PC-3 (cell line): ENCODE measurements at regions not wholly inside any gene's neighbourhood (a gene's known extent, or its start where the extent isn't known, plus 50 kb on each side); places are given as distances from the start of the nearest gene placed in this dataset.

Experiments
- ATAC-seq: fragments of 200-7000 bp; cut with Tn5 transposase; 2 replicates; pipeline ENCODE4 v1.9.1; 2020; ENCODE audit warnings: mild to moderate bottlenecking, moderate library complexity
- BruUV-seq: library from RNA; stranded (reverse); fragments of 400-500 nt; replicated peaks from 2 replicates; lab custom pipeline; 2021; lab: Mats Ljungman, UMichigan
- CTCF ChIA-PET: fragments of 300-600 bp; sonication (Branson Sonifier 250); formaldehyde crosslinking; loops from one replicate; lab custom pipeline; 2022; ENCODE audit warnings: antibody characterized with exemption; lab: Charles Lee
- POLR2A ChIA-PET: fragments of 300-600 bp; sonication (Branson Sonifier 250); formaldehyde crosslinking; loops from one replicate; lab custom pipeline; 2022; ENCODE audit warnings: antibody characterized with exemption; ENCODE audit not compliant: unreplicated experiment; lab: Charles Lee
- DNase-seq: peaks from one replicate; pipeline ENCODE4 v3.0.0-alpha.2; 2015
- H2AFZ ChIP-seq: fragments of 300-600 bp; sonication (generic); 2 replicates; pipeline ENCODE4 v1.6.0; 2016; ENCODE audit warnings: antibody characterized with exemption, low read length
- H3F3A ChIP-seq: fragments of 300-600 bp; sonication (generic); one replicate; pipeline ENCODE4 v1.6.0; 2017; ENCODE audit warnings: antibody characterized with exemption, low read length, control low read depth, mild to moderate bottlenecking; ENCODE audit not compliant: unreplicated experiment
- H3K27ac ChIP-seq: fragments of 300-600 bp; sonication (generic); 2 replicates; pipeline ENCODE4 v1.5.1; 2016; ENCODE audit warnings: mild to moderate bottlenecking, low read length
- H3K27me3 ChIP-seq: fragments of 300-600 bp; sonication (generic); 2 replicates; pipeline ENCODE4 v1.6.1; 2016; ENCODE audit warnings: low read length, mixed read lengths
- H3K36me3 ChIP-seq: fragments of 300-600 bp; sonication (generic); 2 replicates; pipeline ENCODE4 v1.6.1; 2016; ENCODE audit warnings: low read depth, mixed run types, low read length, mixed read lengths
- H3K4me1 ChIP-seq: fragments of 300-600 bp; sonication (generic); 2 replicates; pipeline ENCODE4 v1.5.1; 2016; ENCODE audit warnings: low read length; ENCODE audit not compliant: insufficient read depth
- H3K4me2 ChIP-seq: fragments of 300-600 bp; sonication (generic); 2 replicates; pipeline ENCODE4 v1.6.0; 2016; ENCODE audit warnings: low read length
- H3K4me3 ChIP-seq: fragments of 300-600 bp; sonication (generic); 2 replicates; pipeline ENCODE4 v1.5.1; 2016; ENCODE audit warnings: mild to moderate bottlenecking, low read length, mixed read lengths
- H3K79me2 ChIP-seq: fragments of 300-600 bp; sonication (generic); 2 replicates; pipeline ENCODE4 v1.6.1; 2017; ENCODE audit warnings: low read length, mixed read lengths
- H3K9ac ChIP-seq: fragments of 300-600 bp; sonication (generic); 2 replicates; pipeline ENCODE4 v1.6.0; 2016; ENCODE audit warnings: mild to moderate bottlenecking, low read length
- H3K9me2 ChIP-seq: fragments of 300-600 bp; sonication (generic); replicated peaks from 2 replicates; pipeline ENCODE4 v1.6.1; 2016; ENCODE audit warnings: mixed run types, low read length, mixed read lengths
- H3K9me3 ChIP-seq: fragments of 300-600 bp; sonication (generic); 2 replicates; pipeline ENCODE4 v1.6.1; 2016; ENCODE audit warnings: low read length, mixed read lengths
- H4K20me1 ChIP-seq: fragments of 300-600 bp; sonication (generic); 2 replicates; pipeline ENCODE4 v1.6.1; 2016; ENCODE audit warnings: low read length, mixed read lengths
- CTCF ChIP-seq: fragments of 300-600 bp; sonication (generic); conservative IDR thresholded peaks from 2 replicates; pipeline ENCODE4 v1.5.1; 2017; ENCODE audit warnings: antibody characterized with exemption, low read depth, mild to moderate bottlenecking, low read length
- EZH2 ChIP-seq: fragments of 300-600 bp; sonication (generic); IDR thresholded peaks from one replicate; pipeline ENCODE4 v1.6.1; 2017; ENCODE audit warnings: antibody characterized with exemption, mild to moderate bottlenecking, low read length; ENCODE audit not compliant: unreplicated experiment
- EZH2phosphoT487 ChIP-seq: fragments of 300-600 bp; sonication (generic); IDR thresholded peaks from 2 replicates; pipeline ENCODE4 v1.6.1; 2018; ENCODE audit warnings: mild to moderate bottlenecking, antibody characterized with exemption, low read length, borderline replicate concordance
- intact Hi-C: fragments of 100-400 bp; cut with micrococcal nuclease; formaldehyde crosslinking; loops from 2 replicates; pipeline ENCODE4 v1.9.0; 2023

DNA sequence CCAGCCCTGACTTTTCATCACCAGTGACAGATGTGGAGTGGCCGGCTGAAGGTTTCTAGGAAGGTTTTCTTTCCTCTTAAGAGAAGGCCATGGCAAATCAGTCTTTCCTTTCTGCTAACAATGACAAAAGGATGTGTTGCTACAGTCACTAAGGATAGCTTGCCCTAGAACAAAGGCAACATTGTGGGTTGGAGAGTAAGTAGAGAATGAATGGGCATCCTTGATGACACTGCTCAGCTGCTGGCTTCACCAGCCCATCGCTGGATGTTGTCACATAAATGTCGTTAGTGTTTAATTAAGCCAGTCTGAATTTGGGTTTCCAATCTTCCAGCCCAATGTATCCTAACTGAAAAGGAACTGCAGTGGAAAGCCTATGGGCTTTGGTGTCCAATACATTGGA lies 168.4 kb downstream of the ZIC5 start:
- Histone ChIP-seq H3K27ac (no peak overlapping the region), H3K79me2 (no peaks in the 10 kb centered on the region), H3K4me3 (no peak overlapping the region), H3K27me3 (0 out of 2 replicates have a peak, but pooled peaks cover 4% of the 10 kb centered on the region), H3K4me2 (no peak overlapping the region), H3K4me1 (no peaks in the 10 kb centered on the region), H3K9me2 (no peaks in the 10 kb centered on the region), H2AFZ (no peak overlapping the region), H3K9ac (no peak overlapping the region), H4K20me1 (no peaks in the 10 kb centered on the region), H3F3A (no peaks in the 10 kb centered on the region), H3K36me3 (no peaks in the 10 kb centered on the region), H3K9me3 (no peaks in the 10 kb centered on the region)
- BruUV-seq, result no TSS peak
- CTCF ChIA-PET, result no interaction called here
- TF ChIP-seq EZH2, result no peak
- no peak for TF ChIP-seq CTCF
- no peak for TF ChIP-seq EZH2phosphoT487
- DNase-seq, result no peak
- ATAC-seq, result no peak
- POLR2A ChIA-PET, result no interaction called here
- intact Hi-C loops, result no loop called here

GRCh38 chr13:99802416-99802815 lies 169.2 kb downstream of the ZIC5 start:
- no peaks in the 10 kb centered on the region for H4K20me1 ChIP-seq
- intact Hi-C loops, result no loop called here
- H3K9ac ChIP-seq, result no peak overlapping the region
- 0 out of 2 replicates have a peak, but pooled peaks cover 4% of the 10 kb centered on the region for H3K27me3 ChIP-seq
- H3F3A ChIP-seq, result no peaks in the 10 kb centered on the region
- H3K4me3 ChIP-seq, result no peak overlapping the region
- ATAC-seq (no peak), DNase-seq (no peak)
- ChIA-PET POLR2A (no interaction called here), CTCF (no interaction called here)
- no peak overlapping the region for H3K27ac ChIP-seq
- no peaks in the 10 kb centered on the region for H3K36me3 ChIP-seq
- H3K9me3 ChIP-seq, result no peaks in the 10 kb centered on the region
- H3K4me1 ChIP-seq, result no peaks in the 10 kb centered on the region
- H3K4me2 ChIP-seq, result no peak overlapping the region
- no TSS peak for BruUV-seq
- TF ChIP-seq EZH2 (no peak), EZH2phosphoT487 (no peak), CTCF (no peak)
- no peaks in the 10 kb centered on the region for H3K79me2 ChIP-seq
- no peak overlapping the region for H2AFZ ChIP-seq
- H3K9me2 ChIP-seq, result no peaks in the 10 kb centered on the region

DNA sequence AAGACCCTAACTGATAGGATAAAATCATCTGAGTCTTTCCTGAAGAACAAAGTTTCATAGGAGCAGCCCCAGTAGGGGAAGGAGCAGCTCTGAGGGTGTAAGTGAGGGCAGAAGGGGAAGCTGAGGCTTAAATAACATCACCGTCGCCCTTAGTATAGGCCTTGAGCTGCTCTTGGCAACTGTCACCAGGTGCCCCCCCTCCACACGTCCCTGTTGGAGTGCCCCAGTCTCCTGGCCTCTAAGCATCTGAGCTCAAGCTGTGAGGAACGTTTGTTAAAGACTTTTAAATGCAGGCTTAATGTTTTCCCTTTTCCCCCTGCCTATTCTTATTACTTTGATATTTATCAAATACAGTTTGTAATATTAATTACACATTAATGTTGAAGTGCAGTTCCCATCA lies 170.6 kb downstream of the ZIC5 start:
- no peak for DNase-seq
- Histone ChIP-seq H3K4me3 (no peak overlapping the region), H3K27me3 (0 out of 2 replicates have a peak, but pooled peaks cover 4% of the 10 kb centered on the region), H3K4me2 (no peak overlapping the region), H3K79me2 (no peaks in the 10 kb centered on the region), H3K9me2 (no peaks in the 10 kb centered on the region), H2AFZ (no peak overlapping the region), H3K36me3 (no peaks in the 10 kb centered on the region), H3F3A (no peaks in the 10 kb centered on the region), H4K20me1 (no peaks in the 10 kb centered on the region), H3K9ac (no peak overlapping the region), H3K4me1 (no peaks in the 10 kb centered on the region), H3K27ac (no peak overlapping the region), H3K9me3 (no peaks in the 10 kb centered on the region)
- TF ChIP-seq CTCF (no peak), EZH2phosphoT487 (no peak), EZH2 (no peak)
- intact Hi-C loops, result no loop called here
- ChIA-PET CTCF (no interaction called here), POLR2A (no interaction called here)
- ATAC-seq, result no peak
- BruUV-seq, result no TSS peak
